HepG2 (cell line): ENCODE measurements at regions not wholly inside any gene's neighbourhood (a gene's known extent, or its start where the extent isn't known, plus 50 kb on each side); places are given as distances from the start of the nearest gene placed in this dataset.

Experiments
- HMG20B ChIP-seq: conservative IDR thresholded peaks from 2 replicates; pipeline ENCODE4 v1.6.1; 2016; ENCODE audit warnings: missing genetic modification reagents, missing compliant biosample characterization
- NFIC ChIP-seq: IDR thresholded peaks from 2 replicates; pipeline ENCODE4 v1.6.1; 2012; ENCODE audit warnings: mild to moderate bottlenecking, low read length, inconsistent platforms
- RBFOX2 ChIP-seq: fragments of 200-400 bp; formaldehyde crosslinking; IDR thresholded peaks from 2 replicates; pipeline ENCODE4 v1.6.1; 2017; ENCODE audit warnings: low read depth, mild to moderate bottlenecking, low read length
- RCOR2 ChIP-seq: IDR thresholded peaks from 2 replicates; pipeline ENCODE4 v1.6.1; 2016; ENCODE audit warnings: missing biosample characterization, missing genetic modification reagents
- SMYD3 ChIP-seq: sonication (generic); formaldehyde crosslinking; IDR thresholded peaks from 2 replicates; pipeline ENCODE4 v1.8.1; 2023; ENCODE audit warnings: mild to moderate bottlenecking, missing genetic modification reagents
- SP1 ChIP-seq, 2 experiments: fragments of 450-650 bp in 1 of 2; sonication (generic) in 1 of 2; formaldehyde crosslinking in 1 of 2; IDR thresholded peaks; 2 replicates each; pipeline versions ENCODE4 v1.4.0 to v1.6.1; 2016 to 2020; ENCODE audit warnings: missing genetic modification reagents in 1 of 2
- ZC3H13 ChIP-seq: sonication (generic); formaldehyde crosslinking; IDR thresholded peaks from 2 replicates; pipeline ENCODE4 v1.8.1; 2023; ENCODE audit warnings: mild to moderate bottlenecking, missing genetic modification reagents, moderate library complexity
- ZNF136 ChIP-seq: sonication (generic); formaldehyde crosslinking; IDR thresholded peaks from 2 replicates; pipeline ENCODE4 v1.8.1; 2022; ENCODE audit warnings: low read depth, mild to moderate bottlenecking, moderate library complexity, missing genetic modification reagents
- ZNF572 ChIP-seq: sonication (generic); formaldehyde crosslinking; IDR thresholded peaks from 2 replicates; pipeline ENCODE4 v1.5.1; 2020; ENCODE audit warnings: mild to moderate bottlenecking, missing genetic modification reagents
- ZNF615 ChIP-seq: sonication (generic); formaldehyde crosslinking; IDR thresholded peaks from 2 replicates; pipeline ENCODE4 v1.5.0; 2020; ENCODE audit warnings: mild to moderate bottlenecking, missing genetic modification reagents, borderline replicate concordance
- ZNF724P ChIP-seq: sonication (generic); formaldehyde crosslinking; IDR thresholded peaks from 2 replicates; pipeline ENCODE4 v1.8.0; 2022; ENCODE audit warnings: missing genetic modification reagents, borderline replicate concordance
- ZNF768 ChIP-seq: sonication (generic); formaldehyde crosslinking; IDR thresholded peaks from 2 replicates; pipeline ENCODE4 v1.4.0; 2020; ENCODE audit warnings: missing genetic modification reagents
- TF ChIP-seq, protein P1 (sequence below): sonication (generic); formaldehyde crosslinking; IDR thresholded peaks from 2 replicates; pipeline ENCODE4 v1.4.0; 2020; ENCODE audit warnings: missing genetic modification reagents, mild to moderate bottlenecking, borderline replicate concordance
- TF ChIP-seq, protein P2 (sequence below): sonication (generic); formaldehyde crosslinking; IDR thresholded peaks from 2 replicates; pipeline ENCODE4 v1.4.0; 2020; ENCODE audit warnings: missing genetic modification reagents, borderline replicate concordance
- TF ChIP-seq, protein P3 (sequence below): sonication (generic); formaldehyde crosslinking; IDR thresholded peaks from 2 replicates; pipeline ENCODE4 v1.9.0; 2021; ENCODE audit warnings: missing genetic modification reagents, mild to moderate bottlenecking, borderline replicate concordance
- TF ChIP-seq, protein P4 (sequence below): fragments of 450-650 bp; IDR thresholded peaks from 2 replicates; pipeline ENCODE4 v1.6.1; 2017; ENCODE audit warnings: mild to moderate bottlenecking

DNA sequence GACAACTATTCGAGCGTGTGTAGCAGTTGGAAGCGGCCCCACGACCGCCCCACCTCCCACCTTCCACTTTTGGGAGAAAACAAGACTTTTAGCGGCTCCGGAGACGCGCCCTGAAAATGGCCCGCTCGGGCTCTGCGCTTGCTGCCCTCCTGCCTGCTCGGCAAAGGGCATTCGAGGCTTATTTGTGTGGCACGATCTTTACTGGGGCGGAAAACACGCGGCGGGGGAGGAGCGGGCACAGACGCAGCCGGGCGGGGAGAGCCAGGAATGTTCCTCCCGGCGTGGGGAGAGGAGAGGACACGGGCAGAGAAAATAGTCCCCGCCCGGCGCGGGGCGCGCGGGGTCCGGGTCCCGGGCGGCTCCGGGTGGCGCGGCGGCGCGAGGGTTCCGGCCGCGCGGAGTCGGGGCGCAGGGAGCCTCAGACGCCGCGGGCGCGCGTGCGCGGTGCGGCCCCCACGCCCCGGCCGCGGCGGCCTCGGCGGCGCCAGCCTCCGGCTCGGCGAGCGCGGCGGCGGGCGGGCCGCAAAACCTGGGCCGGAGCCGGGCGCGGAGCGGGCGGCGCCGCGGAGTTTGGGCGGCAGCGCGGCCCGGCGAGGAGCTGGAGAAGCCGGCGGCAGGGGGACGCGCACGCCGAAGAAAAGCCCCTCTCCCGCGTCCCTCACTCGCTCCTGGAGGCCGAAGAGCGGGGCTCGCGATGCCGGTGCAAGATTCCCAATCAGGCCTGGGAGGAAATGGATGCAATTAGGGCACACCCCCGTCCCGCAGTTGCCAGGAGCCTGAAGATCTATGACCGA is 90.0 kb upstream of the ARID1B start (continued):
- TF ChIP-seq, protein P1, sequence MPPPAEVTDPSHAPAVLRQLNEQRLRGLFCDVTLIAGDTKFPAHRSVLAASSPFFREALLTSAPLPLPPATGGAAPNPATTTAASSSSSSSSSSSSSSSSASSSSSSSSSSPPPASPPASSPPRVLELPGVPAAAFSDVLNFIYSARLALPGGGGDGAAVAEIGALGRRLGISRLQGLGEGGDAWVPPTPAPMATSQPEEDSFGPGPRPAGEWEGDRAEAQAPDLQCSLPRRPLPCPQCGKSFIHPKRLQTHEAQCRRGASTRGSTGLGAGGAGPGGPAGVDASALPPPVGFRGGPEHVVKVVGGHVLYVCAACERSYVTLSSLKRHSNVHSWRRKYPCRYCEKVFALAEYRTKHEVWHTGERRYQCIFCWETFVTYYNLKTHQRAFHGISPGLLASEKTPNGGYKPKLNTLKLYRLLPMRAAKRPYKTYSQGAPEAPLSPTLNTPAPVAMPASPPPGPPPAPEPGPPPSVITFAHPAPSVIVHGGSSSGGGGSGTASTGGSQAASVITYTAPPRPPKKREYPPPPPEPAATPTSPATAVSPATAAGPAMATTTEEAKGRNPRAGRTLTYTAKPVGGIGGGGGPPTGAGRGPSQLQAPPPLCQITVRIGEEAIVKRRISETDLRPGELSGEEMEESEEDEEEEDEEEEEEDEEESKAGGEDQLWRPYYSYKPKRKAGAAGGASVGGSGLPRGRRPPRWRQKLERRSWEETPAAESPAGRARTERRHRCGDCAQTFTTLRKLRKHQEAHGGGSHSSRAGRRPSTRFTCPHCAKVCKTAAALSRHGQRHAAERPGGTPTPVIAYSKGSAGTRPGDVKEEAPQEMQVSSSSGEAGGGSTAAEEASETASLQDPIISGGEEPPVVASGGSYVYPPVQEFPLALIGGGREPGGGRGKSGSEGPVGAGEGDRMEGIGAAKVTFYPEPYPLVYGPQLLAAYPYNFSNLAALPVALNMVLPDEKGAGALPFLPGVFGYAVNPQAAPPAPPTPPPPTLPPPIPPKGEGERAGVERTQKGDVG = no peak
- TF ChIP-seq SP1 (IDR thresholded peaks at IDR 0.05) (no peak), SP1 (CRISPR knock-in tag; IDR thresholded peaks at IDR 0.05) (no peak), ZNF768 (CRISPR knock-in tag) (peak; percentile 74; the same call in 1 of the 2 replicates), RBFOX2 (peak; percentile 86), ZC3H13 (CRISPR knock-in tag) (0 out of 2 replicates have a peak, but pooled peaks have one; percentile 48), NFIC (no peak), ZNF136 (CRISPR knock-in tag) (0 out of 2 replicates have a peak, but pooled peaks have one; percentile 66), RCOR2 (no peak), ZNF572 (CRISPR knock-in tag) (no peak), ZNF615 (CRISPR knock-in tag) (no peak), SMYD3 (CRISPR knock-in tag) (0 out of 2 replicates have a peak, but pooled peaks have one; percentile 81), HMG20B (CRISPR knock-in tag) (no peak), ZNF724P (CRISPR knock-in tag) (peak; percentile 84; the same call in 1 of the 2 replicates)
- TF ChIP-seq, protein P2, sequence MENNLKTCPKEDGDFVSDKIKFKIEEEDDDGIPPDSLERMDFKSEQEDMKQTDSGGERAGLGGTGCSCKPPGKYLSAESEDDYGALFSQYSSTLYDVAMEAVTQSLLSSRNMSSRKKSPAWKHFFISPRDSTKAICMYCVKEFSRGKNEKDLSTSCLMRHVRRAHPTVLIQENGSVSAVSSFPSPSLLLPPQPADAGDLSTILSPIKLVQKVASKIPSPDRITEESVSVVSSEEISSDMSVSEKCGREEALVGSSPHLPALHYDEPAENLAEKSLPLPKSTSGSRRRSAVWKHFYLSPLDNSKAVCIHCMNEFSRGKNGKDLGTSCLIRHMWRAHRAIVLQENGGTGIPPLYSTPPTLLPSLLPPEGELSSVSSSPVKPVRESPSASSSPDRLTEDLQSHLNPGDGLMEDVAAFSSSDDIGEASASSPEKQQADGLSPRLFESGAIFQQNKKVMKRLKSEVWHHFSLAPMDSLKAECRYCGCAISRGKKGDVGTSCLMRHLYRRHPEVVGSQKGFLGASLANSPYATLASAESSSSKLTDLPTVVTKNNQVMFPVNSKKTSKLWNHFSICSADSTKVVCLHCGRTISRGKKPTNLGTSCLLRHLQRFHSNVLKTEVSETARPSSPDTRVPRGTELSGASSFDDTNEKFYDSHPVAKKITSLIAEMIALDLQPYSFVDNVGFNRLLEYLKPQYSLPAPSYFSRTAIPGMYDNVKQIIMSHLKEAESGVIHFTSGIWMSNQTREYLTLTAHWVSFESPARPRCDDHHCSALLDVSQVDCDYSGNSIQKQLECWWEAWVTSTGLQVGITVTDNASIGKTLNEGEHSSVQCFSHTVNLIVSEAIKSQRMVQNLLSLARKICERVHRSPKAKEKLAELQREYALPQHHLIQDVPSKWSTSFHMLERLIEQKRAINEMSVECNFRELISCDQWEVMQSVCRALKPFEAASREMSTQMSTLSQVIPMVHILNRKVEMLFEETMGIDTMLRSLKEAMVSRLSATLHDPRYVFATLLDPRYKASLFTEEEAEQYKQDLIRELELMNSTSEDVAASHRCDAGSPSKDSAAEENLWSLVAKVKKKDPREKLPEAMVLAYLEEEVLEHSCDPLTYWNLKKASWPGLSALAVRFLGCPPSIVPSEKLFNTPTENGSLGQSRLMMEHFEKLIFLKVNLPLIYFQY (CRISPR knock-in tag) = no peak; the same call in 1 of the 2 replicates
- TF ChIP-seq, protein P3, sequence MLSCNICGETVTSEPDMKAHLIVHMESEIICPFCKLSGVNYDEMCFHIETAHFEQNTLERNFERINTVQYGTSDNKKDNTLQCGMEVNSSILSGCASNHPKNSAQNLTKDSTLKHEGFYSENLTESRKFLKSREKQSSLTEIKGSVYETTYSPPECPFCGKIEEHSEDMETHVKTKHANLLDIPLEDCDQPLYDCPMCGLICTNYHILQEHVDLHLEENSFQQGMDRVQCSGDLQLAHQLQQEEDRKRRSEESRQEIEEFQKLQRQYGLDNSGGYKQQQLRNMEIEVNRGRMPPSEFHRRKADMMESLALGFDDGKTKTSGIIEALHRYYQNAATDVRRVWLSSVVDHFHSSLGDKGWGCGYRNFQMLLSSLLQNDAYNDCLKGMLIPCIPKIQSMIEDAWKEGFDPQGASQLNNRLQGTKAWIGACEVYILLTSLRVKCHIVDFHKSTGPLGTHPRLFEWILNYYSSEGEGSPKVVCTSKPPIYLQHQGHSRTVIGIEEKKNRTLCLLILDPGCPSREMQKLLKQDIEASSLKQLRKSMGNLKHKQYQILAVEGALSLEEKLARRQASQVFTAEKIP (CRISPR knock-in tag) = no peak
- TF ChIP-seq, protein P4, sequence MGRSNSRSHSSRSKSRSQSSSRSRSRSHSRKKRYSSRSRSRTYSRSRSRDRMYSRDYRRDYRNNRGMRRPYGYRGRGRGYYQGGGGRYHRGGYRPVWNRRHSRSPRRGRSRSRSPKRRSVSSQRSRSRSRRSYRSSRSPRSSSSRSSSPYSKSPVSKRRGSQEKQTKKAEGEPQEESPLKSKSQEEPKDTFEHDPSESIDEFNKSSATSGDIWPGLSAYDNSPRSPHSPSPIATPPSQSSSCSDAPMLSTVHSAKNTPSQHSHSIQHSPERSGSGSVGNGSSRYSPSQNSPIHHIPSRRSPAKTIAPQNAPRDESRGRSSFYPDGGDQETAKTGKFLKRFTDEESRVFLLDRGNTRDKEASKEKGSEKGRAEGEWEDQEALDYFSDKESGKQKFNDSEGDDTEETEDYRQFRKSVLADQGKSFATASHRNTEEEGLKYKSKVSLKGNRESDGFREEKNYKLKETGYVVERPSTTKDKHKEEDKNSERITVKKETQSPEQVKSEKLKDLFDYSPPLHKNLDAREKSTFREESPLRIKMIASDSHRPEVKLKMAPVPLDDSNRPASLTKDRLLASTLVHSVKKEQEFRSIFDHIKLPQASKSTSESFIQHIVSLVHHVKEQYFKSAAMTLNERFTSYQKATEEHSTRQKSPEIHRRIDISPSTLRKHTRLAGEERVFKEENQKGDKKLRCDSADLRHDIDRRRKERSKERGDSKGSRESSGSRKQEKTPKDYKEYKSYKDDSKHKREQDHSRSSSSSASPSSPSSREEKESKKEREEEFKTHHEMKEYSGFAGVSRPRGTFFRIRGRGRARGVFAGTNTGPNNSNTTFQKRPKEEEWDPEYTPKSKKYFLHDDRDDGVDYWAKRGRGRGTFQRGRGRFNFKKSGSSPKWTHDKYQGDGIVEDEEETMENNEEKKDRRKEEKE = no peak
